ENCODE measurements at regions not wholly inside any gene's neighbourhood (a gene's known extent, or its start where the extent isn't known, plus 50 kb on each side); places are given as distances from the start of the nearest gene placed in this dataset.

DNA sequence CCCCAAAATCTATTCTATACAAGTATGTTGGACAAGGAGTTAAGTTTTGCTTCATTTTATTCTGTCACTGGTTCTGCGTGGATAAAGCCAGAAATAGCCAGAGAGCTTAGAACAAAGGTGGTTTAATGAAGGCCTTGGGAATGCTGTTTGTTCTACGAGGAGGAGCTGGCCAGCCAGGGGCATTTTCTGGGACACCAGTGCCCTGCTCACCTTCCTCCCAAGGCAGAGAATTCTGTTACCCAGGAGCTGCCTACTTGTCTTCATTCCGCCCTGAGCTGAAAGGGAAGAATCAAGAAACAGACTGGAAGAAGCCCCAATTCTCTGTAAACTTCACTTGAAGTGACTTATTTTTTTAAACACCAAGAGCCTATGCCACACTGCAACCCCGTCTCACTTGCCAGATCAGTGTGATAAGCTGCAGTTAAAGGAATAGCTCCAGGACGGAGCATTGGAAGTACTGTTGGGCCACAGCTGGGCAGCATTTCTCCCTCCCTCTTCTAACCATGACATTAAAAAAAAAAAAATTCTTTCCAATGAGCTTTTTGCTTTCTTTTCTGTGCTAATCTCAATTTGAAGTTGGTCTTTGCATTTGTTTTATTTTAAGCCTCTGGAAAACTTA is 149.8 kb upstream of the DYNLRB2 start:
- H3K27ac ChIP-seq (ENCODE audit: insufficient read length, low read depth, low read length) = no peak overlapping the region

More for the DNA sequence above, 149.8 kb upstream of the DYNLRB2 start:
- no peak overlapping the region for H2BK15ac ChIP-seq (ENCODE audit: low read depth, low read length)
- no peaks in the 10 kb centered on the region for H3K79me1 ChIP-seq (ENCODE audit: insufficient read depth, low read depth, low read length, poor library complexity, severe bottlenecking)
- no peaks in the 10 kb centered on the region for H3K79me2 ChIP-seq (ENCODE audit: insufficient read depth, low read length)
- H4K5ac ChIP-seq (ENCODE audit: insufficient read length, low read depth, low read length) = no peak overlapping the region
- Mint-ChIP-seq H3K9me3 (peaks cover 0 to 3% of the 10 kb centered on the region in 2 experiments; a peak in 1 of 5 replicates), H3K27ac (peak overlapping the region in 1 of 3 experiments; percentile 55; a peak in 1 of 7 replicates), H3K27me3 (ENCODE audit: low read depth) (no peaks in the 10 kb centered on the region; the same call in 1 of the 2 replicates), H3K4me1 (peaks cover 0 to 3% of the 10 kb centered on the region in 2 experiments; a peak in 1 of 4 replicates), H3K4me3 (no peak overlapping the region), H3K36me3 (ENCODE audit: insufficient read depth in 1 of 3, low read depth in 3 of 3) (no peaks in the 10 kb centered on the region)
- H3T11ph ChIP-seq (ENCODE audit: low read length) = no peak overlapping the region
- H3K4ac ChIP-seq (ENCODE audit: low read depth, low read length) = no peak overlapping the region
- H3K4me2 ChIP-seq (ENCODE audit: insufficient read depth, insufficient read length, low read length) = no peak overlapping the region
- no peak overlapping the region for H2BK5ac ChIP-seq (ENCODE audit: insufficient read length, low read length)
- H3K4me1 ChIP-seq (ENCODE audit: insufficient read depth, low read length) = no peaks in the 10 kb centered on the region
- H2BK12ac ChIP-seq (ENCODE audit: insufficient read length, low read depth, low read length) = no peak overlapping the region
- H3K9ac ChIP-seq (ENCODE audit: extremely low read depth, insufficient read length, low read length) = no peak overlapping the region
- H2BK120ac ChIP-seq (ENCODE audit: low read depth, low read length, poor library complexity, severe bottlenecking) = no peak overlapping the region
- no peak overlapping the region for H4K8ac ChIP-seq (replicated peaks; ENCODE audit: insufficient read length, low read depth, low read length)
- no peak overlapping the region for H3K18ac ChIP-seq (ENCODE audit: insufficient read length, low read depth, low read length)
- H4K91ac ChIP-seq (ENCODE audit: insufficient read length, low read depth, low read length) = no peak overlapping the region
- no peak overlapping the region for H3K23ac ChIP-seq (ENCODE audit: insufficient read length, low read depth, low read length)
- no peak overlapping the region for H2AFZ ChIP-seq (ENCODE audit: low read length)
- no peak overlapping the region for H2BK20ac ChIP-seq (ENCODE audit: low read depth, low read length, poor library complexity, severe bottlenecking)
- H4K20me1 ChIP-seq (ENCODE audit: control insufficient read depth, insufficient read depth, insufficient read length) = no peaks in the 10 kb centered on the region
- TF ChIP-seq, protein P1, sequence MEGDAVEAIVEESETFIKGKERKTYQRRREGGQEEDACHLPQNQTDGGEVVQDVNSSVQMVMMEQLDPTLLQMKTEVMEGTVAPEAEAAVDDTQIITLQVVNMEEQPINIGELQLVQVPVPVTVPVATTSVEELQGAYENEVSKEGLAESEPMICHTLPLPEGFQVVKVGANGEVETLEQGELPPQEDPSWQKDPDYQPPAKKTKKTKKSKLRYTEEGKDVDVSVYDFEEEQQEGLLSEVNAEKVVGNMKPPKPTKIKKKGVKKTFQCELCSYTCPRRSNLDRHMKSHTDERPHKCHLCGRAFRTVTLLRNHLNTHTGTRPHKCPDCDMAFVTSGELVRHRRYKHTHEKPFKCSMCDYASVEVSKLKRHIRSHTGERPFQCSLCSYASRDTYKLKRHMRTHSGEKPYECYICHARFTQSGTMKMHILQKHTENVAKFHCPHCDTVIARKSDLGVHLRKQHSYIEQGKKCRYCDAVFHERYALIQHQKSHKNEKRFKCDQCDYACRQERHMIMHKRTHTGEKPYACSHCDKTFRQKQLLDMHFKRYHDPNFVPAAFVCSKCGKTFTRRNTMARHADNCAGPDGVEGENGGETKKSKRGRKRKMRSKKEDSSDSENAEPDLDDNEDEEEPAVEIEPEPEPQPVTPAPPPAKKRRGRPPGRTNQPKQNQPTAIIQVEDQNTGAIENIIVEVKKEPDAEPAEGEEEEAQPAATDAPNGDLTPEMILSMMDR (conservative IDR thresholded peaks at IDR 0.05) = no peak
- no peaks in the 10 kb centered on the region for H3K27me3 ChIP-seq (ENCODE audit: insufficient read depth, low read length)
- H3K56ac ChIP-seq (ENCODE audit: insufficient read length, low read depth, low read length) = no peak overlapping the region
- no peak overlapping the region for H3K14ac ChIP-seq (ENCODE audit: insufficient read depth, low read length)
- WGBS (ENCODE audit: extremely low coverage, insufficient read length, low lambda C conversion rate) = no CpG with 5 or more reads among the region's 5 CpGs
- H2AK5ac ChIP-seq (ENCODE audit: insufficient read length, low read length) = no peak overlapping the region
- no peak for DNase-seq
- no peaks in the 10 kb centered on the region for H3K23me2 ChIP-seq (ENCODE audit: insufficient read length, low read depth, low read length, poor library complexity, severe bottlenecking)
- no peaks in the 10 kb centered on the region for H3K9me3 ChIP-seq (ENCODE audit: control insufficient read depth, low read depth, low read length)

Data from H9 (cell line).